CD4-positive, alpha-beta T cell (primary cell): ENCODE measurements at regions not wholly inside any gene's neighbourhood (a gene's known extent, or its start where the extent isn't known, plus 50 kb on each side); places are given as distances from the start of the nearest gene placed in this dataset.

Experiments used
- ATAC-seq: fragments of 200-7000 bp; cut with Tn5 transposase; one replicate; pipeline ENCODE4 v1.10.0; 2022; ENCODE audit warnings: mild to moderate bottlenecking; ENCODE audit not compliant: poor library complexity
- CTCF ChIA-PET: fragments of 350-600 bp; sonication (Branson Sonifier 250); formaldehyde crosslinking; loops from one replicate; lab custom pipeline; 2021; ENCODE audit warnings: antibody characterized with exemption, inconsistent platforms; lab: Charles Lee
- POLR2A ChIA-PET: fragments of 350-600 bp; sonication (Branson Sonifier 250); formaldehyde crosslinking; loops from one replicate; lab custom pipeline; 2021; ENCODE audit warnings: antibody characterized with exemption, inconsistent platforms; lab: Charles Lee
- DNase-seq, 14 experiments: peaks; one replicate each; pipeline ENCODE4 v3.0.0-alpha.2; 2013 to 2020; ENCODE audit warnings: mixed read lengths in 2 of 14
- H3K27ac ChIP-seq, 2 donors: one replicate each; pipeline versions ENCODE4 v1.5.1 to v1.7.0; 2013; ENCODE audit warnings: low read length in 2 of 2, low read depth in 1 of 2, mild to moderate bottlenecking in 1 of 2
- H3K27me3 ChIP-seq, 2 experiments: 1 replicate in 1 of 2; 2 replicates in 1 of 2; pipeline versions ENCODE4 v1.6.1 to v1.7.0; 2013; ENCODE audit warnings: low read length in 2 of 2, control low read depth in 1 of 2, mild to moderate bottlenecking in 1 of 2, moderate library complexity in 1 of 2; ENCODE audit not compliant: insufficient read depth in 2 of 2, control insufficient read depth in 1 of 2
- H3K36me3 ChIP-seq: one replicate; pipeline ENCODE4 v1.6.1; 2013; ENCODE audit warnings: low read length, control low read depth; ENCODE audit not compliant: insufficient read depth
- H3K4me1 ChIP-seq: one replicate; pipeline ENCODE4 v1.6.1; 2013; ENCODE audit warnings: low read length, control low read depth; ENCODE audit not compliant: insufficient read depth
- H3K4me3 ChIP-seq: one replicate; pipeline ENCODE4 v1.5.1; 2013; ENCODE audit warnings: mild to moderate bottlenecking, low read length, moderate library complexity
- H3K9me3 ChIP-seq, 2 experiments: 1 replicate in 1 of 2; 2 replicates in 1 of 2; pipeline versions ENCODE4 v1.6.1 to v1.7.0; 2013; ENCODE audit warnings: low read length in 2 of 2, mild to moderate bottlenecking in 2 of 2, control low read depth in 1 of 2, moderate library complexity in 1 of 2; ENCODE audit not compliant: control insufficient read depth in 1 of 2, insufficient read depth in 1 of 2
- H3K27ac Mint-ChIP-seq: one replicate; pipeline ENCODE4 v1.8.0; 2020; ENCODE audit warnings: mixed read lengths
- H3K27me3 Mint-ChIP-seq: one replicate; pipeline ENCODE4 v1.8.0; 2021; ENCODE audit warnings: mixed read lengths
- H3K36me3 Mint-ChIP-seq: one replicate; pipeline ENCODE4 v1.8.0; 2021; ENCODE audit warnings: low read depth, mixed read lengths
- H3K4me1 Mint-ChIP-seq: one replicate; pipeline ENCODE4 v1.8.0; 2021; ENCODE audit warnings: low read depth, mixed read lengths
- H3K4me3 Mint-ChIP-seq: one replicate; pipeline ENCODE4 v1.8.0; 2020; ENCODE audit warnings: mild to moderate bottlenecking, mixed read lengths
- H3K9me3 Mint-ChIP-seq: one replicate; pipeline ENCODE4 v1.8.0; 2020; ENCODE audit warnings: mixed read lengths
- intact Hi-C, 2 experiments: fragments of 100-400 bp; cut with DNase I in 1 of 2; cut with micrococcal nuclease in 1 of 2; formaldehyde crosslinking; loops; one replicate each; pipeline versions ENCODE4 v1.15.1 to v1.9.0; 2023 to 2025; cut with DNase I, micrococcal nuclease
- TF ChIP-seq, protein P1 (sequence below): fragments of 200-600 bp; IDR thresholded peaks from one replicate; pipeline ENCODE4 v1.8.0; 2022; ENCODE audit warnings: antibody characterized with exemption, mild to moderate bottlenecking

DNA sequence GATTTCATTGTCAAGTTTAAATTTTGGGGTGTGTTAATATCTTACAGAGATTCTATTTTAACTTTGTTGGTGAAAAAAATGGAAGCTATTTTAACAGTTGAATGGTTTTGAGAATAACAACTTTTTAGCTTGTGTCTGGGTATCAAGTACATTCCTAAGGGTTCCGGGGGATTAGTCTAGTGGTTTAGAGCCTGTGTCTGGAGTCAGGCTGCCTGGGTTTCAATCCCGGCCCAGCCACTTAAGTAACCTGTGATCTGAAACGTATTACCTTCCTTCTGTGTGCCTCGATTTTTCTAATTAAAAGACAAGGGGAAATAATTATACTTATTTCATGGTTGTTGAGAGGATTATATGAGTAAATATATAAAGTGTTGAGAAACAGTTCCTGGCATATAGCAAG lies 288.6 kb upstream of the NR3C2 start:
- no peaks in the 10 kb centered on the region for H3K9me3 Mint-ChIP-seq
- intact Hi-C loops = no loop called here
- no peak overlapping the region for H3K27ac Mint-ChIP-seq
- TF ChIP-seq, protein P1, sequence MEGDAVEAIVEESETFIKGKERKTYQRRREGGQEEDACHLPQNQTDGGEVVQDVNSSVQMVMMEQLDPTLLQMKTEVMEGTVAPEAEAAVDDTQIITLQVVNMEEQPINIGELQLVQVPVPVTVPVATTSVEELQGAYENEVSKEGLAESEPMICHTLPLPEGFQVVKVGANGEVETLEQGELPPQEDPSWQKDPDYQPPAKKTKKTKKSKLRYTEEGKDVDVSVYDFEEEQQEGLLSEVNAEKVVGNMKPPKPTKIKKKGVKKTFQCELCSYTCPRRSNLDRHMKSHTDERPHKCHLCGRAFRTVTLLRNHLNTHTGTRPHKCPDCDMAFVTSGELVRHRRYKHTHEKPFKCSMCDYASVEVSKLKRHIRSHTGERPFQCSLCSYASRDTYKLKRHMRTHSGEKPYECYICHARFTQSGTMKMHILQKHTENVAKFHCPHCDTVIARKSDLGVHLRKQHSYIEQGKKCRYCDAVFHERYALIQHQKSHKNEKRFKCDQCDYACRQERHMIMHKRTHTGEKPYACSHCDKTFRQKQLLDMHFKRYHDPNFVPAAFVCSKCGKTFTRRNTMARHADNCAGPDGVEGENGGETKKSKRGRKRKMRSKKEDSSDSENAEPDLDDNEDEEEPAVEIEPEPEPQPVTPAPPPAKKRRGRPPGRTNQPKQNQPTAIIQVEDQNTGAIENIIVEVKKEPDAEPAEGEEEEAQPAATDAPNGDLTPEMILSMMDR = no peak
- no peaks in the 10 kb centered on the region for H3K4me1 Mint-ChIP-seq
- POLR2A ChIA-PET = no interaction called here
- no peak for ATAC-seq
- Histone ChIP-seq H3K4me1 (no peaks in the 10 kb centered on the region), H3K27me3 (no peaks in the 10 kb centered on the region), H3K36me3 (no peaks in the 10 kb centered on the region), H3K9me3 (no peaks in the 10 kb centered on the region), H3K27ac (no peak overlapping the region), H3K4me3 (no peak overlapping the region)
- no peak overlapping the region for H3K4me3 Mint-ChIP-seq
- peaks cover 6% of the 10 kb centered on the region for H3K27me3 Mint-ChIP-seq
- no peaks in the 10 kb centered on the region for H3K36me3 Mint-ChIP-seq
- CTCF ChIA-PET = no interaction called here
- DNase-seq = no peak

DNA sequence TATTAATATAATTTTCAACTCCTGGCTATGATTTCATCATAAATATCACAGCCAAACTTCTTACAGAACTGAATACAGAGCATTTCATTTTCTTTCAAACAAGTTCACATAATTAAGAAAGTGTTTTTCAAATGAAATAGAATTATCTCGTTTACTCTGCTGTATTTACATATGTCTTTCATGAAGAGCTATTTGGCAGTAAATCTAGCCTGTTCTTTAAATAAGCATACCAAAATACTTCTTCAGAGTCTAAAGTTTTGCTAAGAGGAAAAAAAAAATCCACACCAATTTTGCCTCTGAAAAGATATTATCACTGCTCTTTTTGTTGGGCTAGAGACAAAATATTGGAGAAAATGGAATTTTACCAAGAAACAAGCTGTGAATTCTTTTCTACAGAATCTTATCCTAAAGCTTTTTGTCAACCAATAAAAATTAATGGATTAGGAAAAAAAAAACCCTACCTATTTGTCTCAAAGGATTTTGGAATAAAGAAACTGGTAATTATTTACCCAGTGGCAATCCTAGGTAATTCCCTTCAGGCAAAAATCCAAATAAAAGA lies 287.9 kb upstream of the NR3C2 start:
- H3K27me3 Mint-ChIP-seq = peaks cover 6% of the 10 kb centered on the region
- H3K4me1 ChIP-seq = no peaks in the 10 kb centered on the region
- intact Hi-C loops = no loop called here

DNA sequence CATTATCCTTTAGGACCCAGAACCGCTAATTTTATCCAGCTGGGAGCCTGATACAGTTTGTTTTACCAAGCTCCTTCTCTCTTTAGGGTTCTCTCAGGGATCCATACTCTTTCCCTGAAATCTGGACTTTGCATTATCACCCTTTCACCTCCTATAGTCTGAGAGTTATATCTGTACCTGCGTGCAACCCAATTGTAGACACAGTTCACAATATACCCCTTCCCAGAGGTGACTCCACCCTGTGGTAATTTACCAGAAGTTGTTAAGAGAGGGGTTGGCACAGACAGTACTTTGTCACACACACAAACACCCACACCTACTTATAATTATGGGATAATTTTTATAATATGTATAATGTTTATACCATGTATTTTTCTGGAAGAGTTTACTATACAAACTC lies 275.8 kb upstream of the NR3C2 start:
- no peaks in the 10 kb centered on the region for H3K4me1 Mint-ChIP-seq
- H3K9me3 ChIP-seq = no peaks in the 10 kb centered on the region
- no peak overlapping the region for H3K4me3 Mint-ChIP-seq
- H3K9me3 Mint-ChIP-seq = peaks cover 14% of the 10 kb centered on the region
- H3K27me3 Mint-ChIP-seq = no peaks in the 10 kb centered on the region
- H3K36me3 Mint-ChIP-seq = no peaks in the 10 kb centered on the region
- ATAC-seq = no peak
- intact Hi-C loops = no loop called here
- no peaks in the 10 kb centered on the region for H3K36me3 ChIP-seq
- no peak for DNase-seq
- H3K27ac Mint-ChIP-seq = no peak overlapping the region
- ChIA-PET POLR2A (no interaction called here), CTCF (no interaction called here)
- TF ChIP-seq, protein P1 = no peak
- H3K27ac ChIP-seq = no peak overlapping the region
- H3K4me3 ChIP-seq = no peak overlapping the region
- H3K4me1 ChIP-seq = no peaks in the 10 kb centered on the region
- no peaks in the 10 kb centered on the region for H3K27me3 ChIP-seq

More for the DNA sequence above, 287.9 kb upstream of the NR3C2 start:
- no peak overlapping the region for H3K4me3 Mint-ChIP-seq
- Histone ChIP-seq H3K4me3 (no peak overlapping the region), H3K27me3 (no peaks in the 10 kb centered on the region), H3K9me3 (no peaks in the 10 kb centered on the region), H3K36me3 (no peaks in the 10 kb centered on the region), H3K27ac (no peak overlapping the region)
- DNase-seq (no peak), ATAC-seq (no peak)
- H3K4me1 Mint-ChIP-seq = no peaks in the 10 kb centered on the region
- CTCF ChIA-PET = no interaction called here
- no peaks in the 10 kb centered on the region for H3K36me3 Mint-ChIP-seq
- POLR2A ChIA-PET = no interaction called here
- TF ChIP-seq, protein P1 = no peak
- H3K27ac Mint-ChIP-seq = no peak overlapping the region
- H3K9me3 Mint-ChIP-seq = no peaks in the 10 kb centered on the region
